Glomerular endothelial cell (primary cell): ENCODE measurements at regions not wholly inside any gene's neighbourhood (a gene's known extent, or its start where the extent isn't known, plus 50 kb on each side); places are given as distances from the start of the nearest gene placed in this dataset.

ENCODE experiments used
- DNase-seq: peaks from one replicate; pipeline ENCODE4 v3.0.0-alpha.2; 2011; ENCODE audit warnings: low read depth, low spot score; ENCODE audit errors: extremely low read depth

DNA sequence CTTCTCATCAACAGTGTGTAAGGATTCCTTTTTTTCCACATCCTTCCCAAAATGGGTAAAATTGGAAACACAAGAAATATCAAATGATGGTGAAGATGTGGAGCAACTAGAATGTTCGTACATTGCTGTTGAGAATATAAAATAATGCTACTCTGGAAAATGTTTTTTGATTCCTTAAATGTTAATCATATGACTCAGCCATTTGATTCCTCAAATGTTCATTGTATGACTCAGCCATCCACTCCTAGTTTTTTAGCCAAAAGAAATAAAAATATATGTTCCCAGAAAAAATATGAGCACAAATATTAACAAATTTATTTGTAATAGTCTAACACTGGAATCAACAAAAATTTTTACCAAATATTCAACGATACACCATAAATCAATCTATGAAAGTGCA, 1108.6 kb downstream of the LRFN5 start:
- DNase-seq, result no peak

DNA sequence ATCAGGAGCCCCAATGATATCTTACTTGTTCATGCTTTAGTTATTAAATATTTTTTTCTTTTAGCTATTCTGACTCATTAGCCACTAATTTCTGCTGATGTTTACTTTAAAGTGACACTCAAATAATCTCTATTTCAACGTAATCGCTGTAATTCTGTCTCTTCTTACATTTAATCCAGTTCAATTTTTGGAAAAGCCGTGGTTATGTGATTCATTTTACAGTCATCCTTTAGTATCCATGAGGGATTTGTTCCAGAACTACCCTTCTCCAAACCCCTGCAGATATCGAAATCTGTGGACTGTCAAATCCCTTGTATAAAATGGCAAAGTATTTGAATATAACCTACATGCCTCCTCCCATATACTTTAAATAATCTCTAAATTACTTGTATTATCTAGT, 1103.4 kb downstream of the LRFN5 start:
- DNase-seq, result no peak

DNA sequence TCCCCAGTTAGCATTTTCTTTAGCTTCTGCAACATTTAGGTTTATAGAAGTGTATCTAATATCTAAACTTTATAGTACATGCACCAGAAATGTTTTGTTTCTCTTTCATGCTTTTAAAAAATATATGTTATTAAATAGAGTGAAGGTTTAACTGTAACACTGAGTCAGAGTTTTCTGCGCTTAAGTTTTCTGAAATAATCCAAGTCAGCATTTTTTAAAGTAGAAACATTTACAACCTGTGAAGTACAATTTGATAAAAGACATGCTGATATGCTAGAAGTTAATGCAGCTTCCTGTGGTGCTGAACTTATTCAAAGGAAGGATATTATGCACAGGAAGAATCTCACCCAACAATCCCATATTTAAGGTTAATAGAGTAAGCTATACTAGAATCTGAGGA, 1096.8 kb downstream of the LRFN5 start:
- DNase-seq, result no peak

DNA sequence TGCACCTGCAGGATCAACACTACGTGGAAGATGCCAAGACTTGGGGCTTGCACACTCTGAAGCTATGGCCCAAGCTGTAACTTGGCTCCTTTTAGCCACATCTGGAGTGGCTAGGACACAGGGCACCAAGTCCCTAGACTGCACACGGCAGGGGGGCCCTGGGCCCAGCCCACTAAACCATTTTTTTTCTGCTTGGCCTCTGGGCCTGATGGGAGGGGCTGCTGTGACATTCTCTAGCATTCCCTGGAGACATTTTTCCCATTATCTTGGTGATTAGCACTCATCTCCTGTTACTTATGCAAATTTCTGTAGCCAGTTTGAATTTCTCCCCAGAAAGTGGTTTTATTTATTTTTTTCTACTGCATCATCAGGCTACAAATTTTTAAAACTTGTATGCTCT, 1080.7 kb downstream of the LRFN5 start:
- no peak for DNase-seq

DNA sequence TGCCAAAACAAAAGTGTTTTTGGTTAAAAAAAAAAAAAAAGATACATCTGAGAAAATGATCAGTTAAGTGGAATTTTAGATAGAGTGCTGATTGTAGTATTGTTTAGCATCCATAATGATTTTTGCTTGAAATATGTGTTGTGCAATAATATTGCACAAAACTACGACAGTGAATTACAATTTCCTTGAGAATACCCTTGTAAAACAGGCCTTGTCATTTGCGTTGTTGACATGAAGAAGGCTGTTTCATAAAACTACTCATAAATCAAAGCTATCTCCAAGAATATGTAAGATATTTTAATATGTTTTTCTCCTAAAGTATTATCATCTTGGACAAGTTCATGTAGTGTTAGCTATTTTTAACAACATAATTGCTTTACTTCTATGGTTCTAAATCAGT, 1077.0 kb downstream of the LRFN5 start:
- DNase-seq, result no peak

DNA sequence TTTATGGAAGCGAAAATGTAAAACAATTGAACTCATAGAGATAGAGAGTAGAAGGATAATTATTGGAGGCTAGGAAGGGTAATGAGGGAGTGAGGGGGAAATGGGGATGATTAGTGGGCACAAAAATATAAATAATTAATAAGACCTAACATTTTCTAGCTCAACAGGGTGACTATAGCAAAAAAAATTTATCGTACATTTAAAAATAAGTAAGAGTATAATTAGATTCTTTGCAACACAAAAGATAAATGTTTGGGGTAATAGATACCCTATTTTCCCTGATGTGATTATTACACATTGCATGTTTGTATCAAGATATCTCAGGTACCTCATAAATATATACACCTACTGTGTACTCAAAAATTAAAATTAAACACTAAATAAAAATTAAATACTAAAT, 1070.0 kb downstream of the LRFN5 start:
- no peak for DNase-seq

DNA sequence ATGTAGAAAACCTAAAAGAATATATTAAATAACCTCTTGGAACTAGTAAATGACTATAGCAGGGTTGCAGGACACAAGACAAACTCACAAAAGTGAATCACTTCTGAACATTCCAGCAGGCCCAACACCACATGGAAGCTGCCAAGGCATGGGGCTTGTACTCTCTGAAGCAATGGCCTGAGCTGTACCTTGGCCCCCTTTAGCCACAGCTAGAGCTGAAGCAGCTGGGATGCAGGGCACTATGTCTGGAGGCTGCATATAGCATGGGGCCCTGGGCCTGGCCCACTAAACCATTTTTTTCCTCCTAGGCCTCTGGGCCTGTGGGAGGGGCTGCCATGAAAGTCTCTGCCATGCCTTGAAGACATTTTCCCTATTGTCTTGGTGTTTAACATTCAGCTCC, 1067.3 kb downstream of the LRFN5 start:
- no peak for DNase-seq

DNA sequence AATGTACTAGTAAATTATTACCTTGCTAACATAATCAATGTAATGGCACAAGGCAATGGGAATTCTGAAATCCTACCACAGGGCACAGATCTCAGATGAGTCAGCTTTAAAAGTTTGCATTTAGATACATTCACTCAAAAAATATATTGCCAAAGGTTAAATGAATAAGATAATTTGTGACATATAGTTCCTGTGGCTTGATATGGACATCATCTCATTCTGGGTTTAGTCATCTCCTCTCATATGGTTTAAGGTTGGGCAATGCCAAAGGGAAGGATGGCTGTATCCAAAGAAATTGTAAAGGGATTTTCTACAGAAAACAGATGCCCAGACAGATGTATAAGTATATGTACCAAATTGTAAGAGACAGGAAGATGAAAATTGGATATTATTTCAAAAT, 1065.0 kb downstream of the LRFN5 start:
- no peak for DNase-seq

DNA sequence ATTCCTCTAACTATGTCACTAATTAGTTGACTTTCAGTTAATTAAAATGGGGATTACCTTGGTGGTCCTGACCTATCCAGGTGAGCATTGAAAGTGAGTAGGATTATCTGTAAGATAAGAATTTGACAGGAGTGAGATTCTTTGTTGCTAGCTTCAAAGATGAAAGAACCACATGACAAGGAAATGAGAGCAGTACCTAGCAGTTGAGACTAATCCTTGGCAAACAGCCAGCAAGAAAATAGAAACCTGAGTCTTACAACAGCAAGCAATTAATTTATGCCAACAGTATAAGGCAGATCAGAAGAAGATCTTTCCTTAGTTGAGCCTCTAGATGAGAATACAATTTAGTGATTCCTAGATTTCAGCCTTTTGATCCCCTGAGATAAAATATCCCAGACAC, 1058.4 kb downstream of the LRFN5 start:
- DNase-seq, result no peak

DNA sequence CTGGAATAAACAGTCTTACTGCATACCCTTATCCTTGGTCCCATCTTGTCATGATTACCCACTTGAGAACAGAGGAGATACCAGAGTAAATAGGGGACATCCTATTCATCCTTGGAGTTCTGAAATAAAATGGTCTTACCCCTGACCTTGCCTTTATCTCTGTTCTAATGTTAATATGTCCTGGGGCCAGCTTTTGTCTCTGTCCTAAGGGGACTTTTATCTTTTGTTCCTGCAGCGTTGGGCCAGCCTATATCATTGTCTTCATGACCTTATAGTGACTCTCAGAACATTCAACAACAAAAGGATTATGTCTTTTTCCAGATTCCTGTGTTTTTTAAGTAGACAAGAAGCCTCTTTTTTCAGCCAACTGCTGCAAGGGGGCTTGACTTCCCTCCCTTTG, 1057.5 kb downstream of the LRFN5 start:
- no peak for DNase-seq

DNA sequence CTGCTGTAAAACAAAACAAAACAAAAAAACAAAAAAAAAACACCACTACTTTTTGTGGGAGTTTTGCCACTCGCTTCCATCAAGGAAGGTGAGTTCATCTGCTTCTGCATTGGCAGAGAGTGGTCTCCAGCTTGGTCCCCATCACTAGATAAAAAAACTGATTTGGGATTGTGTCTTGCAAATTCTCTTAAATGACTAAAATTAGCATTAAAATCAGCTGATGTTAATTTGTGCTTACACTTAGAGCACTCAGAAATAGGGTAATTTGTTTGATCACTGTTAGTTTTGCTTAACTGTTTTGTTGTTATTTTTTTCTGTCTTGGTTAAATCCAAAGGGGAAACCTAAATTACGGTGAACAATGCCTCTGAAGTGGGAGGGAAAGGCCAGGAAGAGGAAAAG, 1048.0 kb downstream of the LRFN5 start:
- no peak for DNase-seq

DNA sequence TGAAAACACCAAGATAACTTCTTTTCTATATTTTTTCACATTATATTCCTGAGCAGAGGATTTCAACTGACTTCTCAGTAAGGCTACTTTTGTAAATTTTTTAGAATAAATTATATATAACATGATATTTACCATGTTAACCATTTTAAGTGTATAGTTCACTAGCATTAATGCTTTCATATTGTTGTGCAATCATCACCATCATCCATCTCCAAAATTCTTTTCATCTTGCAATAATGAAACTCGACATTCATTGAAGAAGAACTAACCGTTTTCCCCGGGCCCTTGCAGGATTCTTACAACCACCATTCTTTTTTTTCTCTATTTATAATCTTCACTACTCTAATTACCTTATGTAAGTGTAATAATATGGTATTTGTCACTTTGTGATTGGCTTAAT, 1036.1 kb downstream of the LRFN5 start:
- no peak for DNase-seq

DNA sequence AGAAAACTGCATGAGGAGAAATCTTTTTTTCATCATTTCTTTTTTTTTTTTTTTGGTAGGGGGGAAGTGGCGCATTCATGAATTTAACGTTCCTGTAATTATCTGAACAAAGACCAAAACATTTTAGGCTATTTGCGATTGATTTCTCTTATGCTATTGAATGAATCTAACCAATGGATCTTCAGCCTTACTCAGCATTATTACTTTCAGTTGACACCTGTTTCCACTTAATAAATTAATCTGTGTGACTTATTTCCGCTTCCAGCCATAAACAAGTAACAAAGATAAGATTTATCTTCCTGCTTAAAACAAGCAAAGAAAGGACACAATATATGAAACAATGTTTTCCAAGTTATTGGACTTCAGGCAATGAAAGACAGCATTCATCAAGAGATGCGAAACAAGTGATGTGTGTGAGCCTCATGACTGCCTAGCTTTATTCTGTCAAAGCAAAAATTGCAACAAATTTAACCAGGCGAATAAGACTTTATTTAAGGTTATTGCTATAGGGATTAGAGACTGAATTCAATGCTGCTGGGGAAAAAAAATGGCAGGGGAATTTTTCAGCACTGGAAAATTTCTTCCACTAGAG, 1026.9 kb downstream of the LRFN5 start:
- no peak for DNase-seq

DNA sequence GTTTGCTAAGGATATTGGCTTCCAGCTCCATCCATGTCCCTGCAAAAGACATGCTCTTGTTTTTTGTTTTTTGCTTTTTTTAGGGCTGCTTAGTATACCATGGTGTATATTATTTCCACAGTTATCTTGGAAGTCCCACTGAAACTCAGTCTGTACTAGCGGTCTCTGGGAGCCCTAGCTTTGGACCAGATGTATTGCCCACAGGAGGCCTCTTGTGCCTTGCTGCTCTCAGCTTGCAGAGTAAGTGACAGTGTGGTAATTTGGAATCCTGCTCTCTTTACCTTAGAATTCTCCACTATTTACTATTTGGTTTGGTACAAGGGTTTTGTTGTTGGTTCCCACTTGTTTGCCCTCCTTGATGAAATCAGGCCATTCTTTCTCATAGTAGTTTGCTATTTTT, 1022.9 kb downstream of the LRFN5 start:
- no peak for DNase-seq

DNA sequence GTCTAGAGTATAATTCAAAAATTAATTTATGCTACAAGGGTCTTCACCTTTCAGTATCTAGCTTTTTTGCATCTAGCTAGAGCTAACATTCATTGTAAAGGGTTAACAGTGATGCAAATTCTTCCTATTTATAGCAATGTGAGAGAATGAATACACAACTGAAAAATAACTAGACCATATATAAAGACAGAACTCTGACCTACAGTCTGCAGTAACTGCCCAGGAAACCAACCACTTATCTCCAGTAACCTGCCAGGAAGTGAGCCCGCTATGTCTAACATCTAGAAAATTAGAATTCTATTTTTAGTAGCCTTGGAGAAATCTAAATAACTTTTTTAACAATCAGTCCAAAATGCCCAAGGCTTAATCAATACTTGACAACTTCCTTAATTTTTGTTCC, 1021.9 kb downstream of the LRFN5 start:
- no peak for DNase-seq

DNA sequence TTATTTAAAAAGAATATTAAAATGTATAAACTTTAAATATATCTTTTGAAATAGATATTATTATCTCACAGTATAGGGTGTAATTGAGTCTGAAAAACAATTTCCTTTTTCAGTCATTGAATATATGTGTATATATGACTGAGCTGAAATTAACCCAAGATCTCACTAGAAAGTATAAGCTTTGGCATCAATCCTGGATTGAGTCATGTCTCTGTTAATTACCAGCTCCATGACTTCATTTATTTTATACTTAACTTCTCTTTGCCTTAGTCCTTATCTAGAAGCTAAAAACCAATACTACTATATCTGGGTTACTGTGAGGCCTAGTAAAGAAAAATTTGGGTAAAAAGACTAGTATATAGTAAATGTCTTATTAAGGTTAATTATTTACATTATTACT, 1020.3 kb downstream of the LRFN5 start:
- DNase-seq, result no peak

DNA sequence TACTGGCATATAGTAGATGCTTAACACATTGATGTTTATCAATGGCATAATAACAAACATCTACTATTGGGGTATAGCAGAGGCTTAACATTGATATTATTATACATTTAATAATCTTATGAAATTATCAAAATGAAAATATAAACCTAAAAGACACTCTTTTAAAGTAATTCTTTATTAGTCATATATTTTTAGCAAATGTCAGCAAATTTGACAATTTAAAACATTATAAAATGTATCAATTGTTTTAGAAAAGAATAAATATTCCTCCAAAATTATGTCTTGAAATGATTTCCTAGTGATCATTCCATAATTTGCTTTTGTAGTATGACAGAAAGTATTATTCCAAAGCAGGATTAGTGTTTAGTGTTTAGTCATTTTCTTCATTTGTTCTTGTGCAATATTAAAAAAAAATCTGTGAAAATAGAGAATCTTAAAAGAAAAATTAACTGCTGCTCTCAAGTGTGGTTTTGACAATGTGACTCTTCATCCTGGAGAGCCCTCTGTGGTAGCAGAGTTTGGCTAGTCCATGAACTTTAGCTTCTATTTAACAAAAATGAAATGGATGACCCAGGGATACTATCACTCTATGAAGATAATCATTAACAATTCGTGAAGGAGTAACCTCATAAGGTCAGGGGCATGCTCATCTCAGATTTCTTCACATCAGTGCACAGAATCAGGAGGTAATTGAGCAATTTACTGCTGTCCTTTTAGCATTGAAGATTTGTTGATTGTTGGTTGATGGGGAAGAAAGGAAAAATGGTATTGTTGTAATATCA, 1018.5 kb downstream of the LRFN5 start:
- no peak for DNase-seq

DNA sequence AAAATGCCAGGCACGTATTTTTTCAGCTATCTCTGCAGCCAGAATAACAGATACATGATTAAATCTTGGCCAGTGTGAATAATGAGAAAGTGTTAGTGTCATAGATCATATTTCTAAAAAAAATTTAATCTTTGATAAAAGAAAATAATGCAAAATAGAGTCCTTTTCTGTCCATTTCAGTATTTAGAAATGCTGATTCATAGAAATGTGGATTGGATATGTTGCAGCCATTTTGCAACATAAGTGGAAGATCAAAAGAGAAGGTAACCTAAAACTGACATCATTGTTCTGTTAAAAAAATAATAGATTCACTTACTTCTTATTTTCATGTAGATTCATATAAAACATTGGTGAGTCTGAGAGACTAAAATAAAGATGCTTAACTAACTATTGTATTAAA, 1010.3 kb downstream of the LRFN5 start:
- no peak for DNase-seq

DNA sequence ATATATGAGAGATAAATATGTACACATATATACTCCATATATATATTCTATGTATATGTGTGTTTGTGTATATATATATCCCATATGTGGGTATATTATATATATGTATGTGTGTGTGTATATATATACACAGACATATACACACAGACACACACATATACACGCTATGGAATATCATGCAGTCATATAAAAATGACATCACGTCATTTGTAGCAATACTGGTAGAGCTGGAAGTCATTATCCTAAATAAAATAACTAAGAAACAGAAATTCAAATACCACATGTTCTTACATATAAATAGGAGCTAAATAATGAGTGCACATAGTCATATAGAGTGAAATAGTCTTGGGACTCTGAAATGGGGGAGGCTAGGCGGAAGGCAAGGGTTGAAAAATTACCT, 1000.2 kb downstream of the LRFN5 start:
- DNase-seq, result no peak

DNA sequence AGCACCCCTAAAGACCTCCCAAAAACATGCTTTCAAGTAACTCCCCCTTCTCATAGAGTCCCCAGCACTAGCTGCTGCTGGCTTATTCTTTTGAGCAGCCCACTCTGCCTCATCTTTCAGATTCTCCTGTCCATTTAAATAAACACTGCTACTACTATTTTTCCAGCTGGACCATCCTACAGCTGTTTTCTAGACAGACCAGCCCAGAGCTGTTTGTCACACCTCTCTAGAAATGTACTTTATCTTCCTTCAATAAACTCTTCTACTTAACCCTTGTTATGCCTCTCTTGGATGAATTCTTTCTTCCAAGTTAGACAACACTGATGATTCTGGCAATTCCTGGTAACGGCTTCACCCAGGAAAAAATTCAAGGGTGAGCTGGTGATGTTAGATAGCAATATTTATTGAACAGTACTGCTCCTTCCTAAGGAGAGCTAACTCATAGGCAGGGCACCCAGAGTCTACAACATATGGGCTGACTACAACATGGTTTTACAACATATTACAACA, 995.7 kb downstream of the LRFN5 start:
- DNase-seq, result no peak

DNA sequence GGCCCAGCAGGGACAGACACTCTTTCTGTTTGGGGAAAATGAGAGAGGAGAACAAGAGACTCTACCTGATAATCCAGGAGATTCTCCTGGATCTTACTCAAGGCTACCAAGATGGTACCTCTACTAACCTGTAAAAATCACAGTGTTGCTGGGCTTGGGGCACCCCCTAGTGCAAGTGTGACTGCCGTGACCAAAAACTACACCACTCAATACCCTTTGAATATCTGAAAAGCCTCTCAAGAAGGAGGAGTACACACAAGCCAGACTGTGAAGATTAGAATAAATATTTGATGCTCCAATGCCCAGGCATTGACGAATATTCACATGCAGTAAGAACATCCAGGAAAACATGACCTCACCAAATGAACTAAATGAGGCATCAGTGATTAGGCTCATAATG, 965.4 kb downstream of the LRFN5 start:
- DNase-seq, result no peak

DNA sequence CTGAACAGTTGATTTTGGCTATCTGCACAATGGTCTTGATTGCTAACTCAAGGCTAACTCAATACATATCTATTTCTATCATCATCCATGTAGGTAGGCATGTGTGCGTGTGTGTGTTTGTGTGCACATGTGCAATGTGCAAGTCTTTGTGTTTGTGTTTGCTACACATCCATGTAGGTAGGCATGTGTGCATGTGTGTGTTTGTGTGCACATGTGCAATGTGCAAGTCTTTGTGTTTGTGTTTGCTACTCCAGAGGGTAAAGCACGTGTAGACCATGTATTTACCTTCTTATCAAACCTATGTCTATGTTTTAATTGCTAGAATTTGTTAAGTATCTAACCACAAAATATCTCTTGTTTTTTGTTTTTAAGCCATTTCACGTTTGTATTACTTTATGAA, 962.6 kb downstream of the LRFN5 start:
- DNase-seq, result no peak

DNA sequence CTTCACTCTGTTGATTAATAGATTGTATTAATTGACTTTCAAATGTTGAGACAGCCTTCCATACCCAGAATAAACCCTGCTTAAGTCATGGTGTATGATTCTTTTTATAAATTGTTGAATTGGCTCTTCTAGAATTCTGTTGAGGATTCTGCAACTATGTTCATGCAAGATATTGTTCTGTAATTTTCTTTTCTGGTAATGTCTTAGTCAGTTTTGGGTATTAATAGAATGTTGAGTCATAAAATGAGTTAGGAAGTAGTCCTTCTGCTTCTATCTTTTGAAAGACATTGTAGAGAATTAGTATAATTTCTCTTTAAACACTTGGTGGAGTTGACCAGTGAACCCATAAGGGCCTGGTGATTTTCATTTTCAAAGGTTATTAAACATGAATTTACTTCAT, 958.9 kb downstream of the LRFN5 start:
- no peak for DNase-seq
